NCI-H446 (cell line): ENCODE measurements at regions not wholly inside any gene's neighbourhood (a gene's known extent, or its start where the extent isn't known, plus 50 kb on each side); places are given as distances from the start of the nearest gene placed in this dataset.
A peak's percentile ranks its signal among the peaks of the same experiment; 100 is the strongest.

ENCODE experiments used
- DNase-seq, 2 experiments: peaks; one replicate each; lab custom pipeline; 2025; lab: John Stamatoyannopoulos, UW

DNA sequence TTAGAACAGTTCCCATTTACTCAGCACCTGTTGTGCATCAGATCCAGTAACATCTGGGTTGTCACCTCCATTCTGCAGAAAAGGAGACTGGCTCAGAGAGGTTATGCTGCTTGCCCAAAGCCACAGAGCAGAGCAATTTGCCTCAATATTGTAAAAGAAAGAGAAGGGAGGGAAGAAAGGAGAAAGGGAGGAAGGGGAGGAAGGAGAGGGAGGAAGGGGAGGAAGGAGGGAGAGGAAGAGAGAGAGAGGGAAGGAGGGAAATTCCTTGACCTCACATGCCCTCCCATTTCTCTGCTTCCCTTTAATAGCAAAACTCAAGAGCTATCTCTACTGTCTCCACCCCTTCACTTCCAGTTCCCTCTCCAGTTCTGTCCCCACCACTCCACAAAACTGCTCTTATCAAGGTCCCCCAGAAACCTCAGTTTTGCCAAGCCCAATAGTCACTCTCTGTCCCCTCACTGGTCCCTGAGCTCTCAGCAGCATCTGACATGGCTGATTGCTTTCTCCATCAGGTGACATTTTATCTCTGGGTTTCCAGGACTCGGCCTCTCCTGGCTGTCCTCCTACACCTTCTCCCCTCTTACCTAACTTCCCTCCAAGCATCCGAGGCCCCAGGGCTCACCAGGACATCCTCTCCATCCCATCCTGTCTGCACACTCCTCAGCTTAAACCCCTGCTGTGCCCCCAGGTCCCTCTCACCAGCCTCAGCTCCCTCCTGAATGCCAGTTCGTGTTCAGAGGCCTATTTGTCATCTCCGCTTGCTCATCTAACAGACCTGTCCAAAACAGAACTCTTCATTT lies 104.7 kb upstream of the LINGO1 start:
- DNase-seq: no peak

DNA sequence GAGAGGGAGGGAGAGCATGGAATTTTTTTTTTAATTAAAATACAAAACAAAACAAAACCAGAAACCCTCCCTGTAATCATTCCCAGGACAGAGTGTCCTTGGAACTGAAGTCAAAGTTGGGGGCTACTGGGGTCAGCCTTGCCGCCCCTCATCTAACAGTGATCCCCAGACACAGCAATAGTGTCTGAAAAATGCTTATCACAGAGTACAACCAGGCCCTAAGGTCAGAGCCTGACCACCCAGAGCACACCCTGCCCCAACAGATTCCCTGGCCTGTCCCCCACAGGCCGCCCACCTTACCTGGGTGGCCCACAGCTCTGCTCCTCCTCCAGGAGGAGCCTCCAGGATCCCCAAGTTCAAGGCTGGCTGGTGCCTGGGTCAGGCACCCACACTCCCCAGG lies 101.6 kb upstream of the LINGO1 start:
- DNase-seq: no peak

DNA sequence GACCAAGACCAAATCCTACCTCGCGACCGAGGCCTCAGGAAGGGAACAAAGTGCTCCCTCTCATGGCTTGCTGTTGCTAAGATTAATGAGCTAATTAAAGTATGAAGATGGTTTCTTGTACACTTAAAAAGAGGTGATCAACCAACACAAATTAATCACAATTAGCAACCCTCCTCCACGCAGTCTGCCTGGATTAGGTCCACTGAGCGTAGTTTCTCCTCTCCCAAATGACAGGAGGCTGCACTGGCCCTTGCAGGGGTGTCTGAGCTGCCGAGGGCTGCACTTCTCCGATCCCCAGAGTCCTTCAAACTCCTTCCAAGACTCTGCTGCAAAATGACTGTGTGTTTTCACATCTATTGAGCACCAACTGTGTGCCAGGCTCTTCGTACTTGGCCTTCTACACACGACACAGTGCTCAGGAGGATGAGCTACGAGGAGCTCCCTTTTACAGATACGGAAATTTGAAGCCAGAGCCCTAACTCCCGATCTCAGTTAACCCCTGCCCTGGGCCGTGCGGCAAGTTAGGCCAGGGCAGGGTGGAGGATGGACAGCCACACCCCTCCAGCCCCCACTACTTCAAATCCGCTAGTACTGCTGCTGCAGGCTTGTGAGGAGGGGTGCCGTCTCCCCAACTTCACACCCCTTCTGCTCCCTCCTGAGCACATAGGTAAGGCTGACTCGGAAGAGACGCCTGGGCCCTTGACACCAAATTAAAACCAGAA lies 101.0 kb upstream of the LINGO1 start:
- DNase-seq: no peak

DNA sequence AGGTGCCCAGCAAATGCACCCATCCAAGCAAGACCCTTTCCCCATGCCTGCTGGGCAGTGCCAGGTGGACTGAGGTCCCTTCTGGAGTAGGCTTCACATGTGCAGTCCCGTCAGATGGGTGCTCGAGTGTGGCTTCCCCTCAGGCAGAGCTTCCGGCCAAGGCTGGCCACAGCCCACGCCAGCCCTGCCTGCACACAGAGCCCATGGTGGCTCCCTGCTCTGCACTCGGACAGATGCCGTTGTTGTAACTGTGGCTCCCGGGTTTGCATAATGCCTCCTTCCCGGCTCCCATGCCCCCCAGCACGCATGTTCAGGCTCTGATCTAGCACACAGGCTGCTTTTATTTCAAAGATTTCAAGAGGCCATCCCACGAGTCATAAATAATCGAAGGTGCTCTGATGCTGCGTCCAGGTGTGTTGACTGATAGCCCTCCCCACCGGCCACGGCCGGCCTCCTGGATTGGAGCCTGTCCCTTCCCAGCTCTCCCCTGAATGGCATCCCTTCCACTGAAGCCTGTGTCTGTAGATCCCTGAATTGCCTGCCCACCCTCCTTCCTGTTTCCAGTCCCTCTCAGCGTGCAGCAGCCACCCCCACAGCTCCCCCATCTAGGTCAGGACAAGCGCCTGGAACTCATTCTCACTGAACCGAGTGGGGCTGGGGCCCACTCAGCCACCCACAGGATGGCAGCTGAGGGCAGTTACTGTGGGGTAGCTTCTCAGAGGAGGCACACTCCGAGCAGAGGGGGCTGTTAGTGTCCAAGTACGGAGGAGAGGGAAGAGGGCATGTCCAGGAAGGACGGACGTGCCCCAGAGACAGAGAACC lies 100.0 kb upstream of the LINGO1 start:
- DNase-seq: no peak

DNA sequence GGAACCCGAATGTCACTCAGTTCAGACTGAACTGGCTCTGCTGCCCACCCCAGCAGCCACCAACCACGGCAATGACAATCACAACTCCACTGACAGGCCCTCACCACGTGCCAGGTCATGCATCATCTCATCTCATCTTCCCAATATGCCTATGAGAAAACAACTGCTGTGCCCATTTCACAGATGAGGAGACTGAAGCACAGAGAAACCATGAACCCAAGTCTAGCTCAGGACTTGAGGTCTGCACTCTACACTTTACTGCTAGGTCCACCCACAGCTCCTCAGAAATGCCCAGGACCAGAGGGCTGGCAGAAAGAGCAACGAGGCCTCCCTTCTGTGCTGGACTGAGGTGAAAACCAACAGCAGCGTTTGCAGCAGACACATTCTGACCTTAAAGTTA lies 99.2 kb upstream of the LINGO1 start:
- DNase-seq: no peak

DNA sequence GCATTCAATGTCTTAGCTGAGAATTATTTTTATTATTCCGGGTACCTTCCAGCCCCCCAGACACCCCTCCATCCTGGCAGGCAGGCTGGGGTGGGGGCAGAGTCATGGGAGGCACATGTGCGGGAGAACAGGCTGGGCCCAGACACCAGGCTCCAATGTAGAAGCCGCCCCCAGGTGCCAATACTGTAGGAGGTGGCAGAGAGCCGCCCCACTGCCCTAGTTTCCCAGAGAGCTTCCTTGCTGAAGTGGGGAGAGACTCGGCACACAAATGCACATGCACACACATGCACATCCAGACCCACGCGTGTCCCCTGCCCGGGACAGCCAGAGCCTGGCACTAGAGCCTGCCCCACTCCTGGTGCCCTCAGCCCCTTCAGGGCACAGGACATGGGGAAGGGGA lies 98.4 kb upstream of the LINGO1 start:
- no peak for DNase-seq

DNA sequence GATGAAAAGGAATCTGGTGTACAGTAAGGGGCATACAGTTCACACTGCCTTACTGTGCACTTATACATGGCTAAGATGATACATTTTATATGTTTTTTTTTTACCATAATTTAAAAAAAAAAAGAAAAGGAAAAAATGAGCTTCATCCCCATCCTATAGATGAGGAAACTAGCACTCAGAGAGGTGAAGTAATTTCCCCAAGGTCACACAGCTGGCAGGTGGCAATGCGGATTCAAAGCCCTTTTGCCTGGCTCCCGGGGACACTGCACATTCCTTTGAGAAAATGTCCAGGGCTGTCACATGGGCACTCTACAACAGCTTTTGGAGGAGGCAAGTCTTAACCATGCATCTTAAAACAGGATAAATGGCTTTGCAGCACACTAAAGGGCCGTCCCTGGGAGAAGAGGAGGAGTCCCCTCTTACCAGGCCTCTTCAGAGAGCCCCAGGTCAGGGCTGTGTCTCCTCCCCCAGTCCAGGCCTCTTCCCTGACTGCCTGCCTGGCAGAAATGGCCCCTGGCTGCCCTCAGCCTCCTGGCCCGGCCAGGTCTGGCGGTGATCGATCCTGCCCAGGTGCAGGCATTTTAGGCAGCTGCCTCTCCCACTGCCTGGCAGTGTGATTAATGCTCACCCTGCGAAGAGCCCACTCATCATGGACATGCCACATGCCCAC lies 95.1 kb upstream of the LINGO1 start:
- DNase-seq: no peak

DNA sequence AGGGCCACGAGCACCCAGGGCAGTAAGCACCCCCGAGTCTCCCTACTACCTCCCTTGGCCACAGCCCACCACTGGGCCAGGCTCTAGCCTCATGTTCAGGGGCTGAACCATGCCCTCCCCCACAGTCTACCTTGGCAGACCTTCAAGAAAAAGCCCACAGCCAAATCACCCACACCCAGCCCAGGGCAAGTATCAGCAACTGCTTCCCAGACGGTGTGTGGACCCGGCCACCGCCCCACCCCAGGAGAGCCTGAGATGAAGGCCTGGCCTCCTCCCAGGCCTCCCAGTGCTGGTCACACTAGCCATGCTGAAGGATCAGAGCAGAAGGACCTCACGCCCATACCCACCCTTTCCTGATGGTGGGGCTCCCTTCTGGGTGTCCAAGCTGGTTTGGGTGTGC lies 92.0 kb upstream of the LINGO1 start:
- DNase-seq: no peak

DNA sequence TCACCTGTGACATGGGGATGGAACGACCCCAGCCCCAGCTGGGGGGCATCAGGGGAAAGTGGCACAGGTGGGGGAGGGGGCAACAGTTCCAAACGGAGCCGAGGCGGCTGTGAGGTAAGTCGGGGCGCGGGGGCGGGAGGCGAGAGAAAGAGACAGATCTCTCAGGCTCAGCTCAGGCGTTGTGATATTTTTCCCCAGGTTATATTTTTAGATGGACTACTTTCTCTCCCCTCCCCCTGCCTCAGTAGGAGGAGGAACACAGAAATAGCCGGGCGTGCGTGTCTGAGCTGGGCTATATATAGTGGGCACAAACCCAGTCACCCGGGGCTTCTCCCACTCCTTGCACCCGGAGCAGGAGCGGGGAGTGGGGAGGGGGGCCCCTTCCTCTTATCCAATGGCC lies 91.0 kb upstream of the LINGO1 start:
- no peak for DNase-seq

DNA sequence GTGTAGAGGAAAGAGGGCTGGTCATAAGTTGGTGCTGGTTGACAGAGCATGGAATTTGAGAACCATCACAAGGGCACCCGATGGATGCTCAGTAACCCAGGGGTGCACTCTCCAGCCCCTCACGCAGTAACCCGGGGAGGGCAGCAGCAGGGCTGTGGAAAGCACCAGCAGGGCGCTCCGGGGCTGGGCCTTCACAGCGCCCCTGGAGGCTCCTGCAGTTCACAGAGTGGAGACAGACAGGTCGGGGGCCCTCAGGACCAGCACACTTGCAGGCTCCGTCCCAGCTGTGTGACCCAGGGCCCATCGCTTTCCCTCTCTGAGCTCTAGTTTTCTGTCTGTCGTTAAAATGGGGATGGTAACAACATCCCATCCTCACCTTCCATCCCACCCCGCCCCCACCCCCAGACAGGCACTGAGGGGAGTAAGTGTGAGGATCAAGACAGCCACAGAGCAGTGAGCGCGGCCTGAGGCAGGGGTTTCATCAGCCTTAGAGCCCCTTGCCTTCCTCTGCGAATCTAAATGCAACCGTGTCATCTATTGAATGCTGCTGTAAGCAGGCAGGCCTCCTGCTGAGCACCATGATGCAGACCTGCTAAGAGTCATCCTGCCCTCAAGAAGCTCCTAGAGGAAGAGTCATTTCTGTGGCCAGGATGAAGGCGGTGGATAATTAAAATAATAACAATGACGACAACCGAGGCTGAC lies 90.2 kb upstream of the LINGO1 start:
- DNase-seq: no peak

DNA sequence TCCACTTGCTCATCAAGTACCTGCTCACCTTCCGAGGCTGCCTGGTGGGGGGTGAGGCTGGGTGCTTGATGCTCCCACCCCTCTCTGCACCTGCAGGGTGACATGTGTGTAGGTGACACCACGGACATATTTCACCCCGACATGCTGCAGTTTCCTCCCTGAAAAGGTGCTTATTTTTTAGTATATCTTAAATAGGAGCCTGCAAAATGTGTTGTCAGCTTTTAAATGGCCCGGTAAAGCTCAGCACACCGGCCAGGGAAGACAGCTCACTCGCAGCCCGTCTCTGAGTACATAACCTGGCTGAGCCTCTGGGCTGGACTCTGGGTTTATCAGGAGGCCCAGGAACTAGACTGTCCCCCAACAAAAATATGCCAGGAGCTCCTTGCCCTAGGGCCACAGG lies 89.3 kb upstream of the LINGO1 start:
- DNase-seq: no peak

DNA sequence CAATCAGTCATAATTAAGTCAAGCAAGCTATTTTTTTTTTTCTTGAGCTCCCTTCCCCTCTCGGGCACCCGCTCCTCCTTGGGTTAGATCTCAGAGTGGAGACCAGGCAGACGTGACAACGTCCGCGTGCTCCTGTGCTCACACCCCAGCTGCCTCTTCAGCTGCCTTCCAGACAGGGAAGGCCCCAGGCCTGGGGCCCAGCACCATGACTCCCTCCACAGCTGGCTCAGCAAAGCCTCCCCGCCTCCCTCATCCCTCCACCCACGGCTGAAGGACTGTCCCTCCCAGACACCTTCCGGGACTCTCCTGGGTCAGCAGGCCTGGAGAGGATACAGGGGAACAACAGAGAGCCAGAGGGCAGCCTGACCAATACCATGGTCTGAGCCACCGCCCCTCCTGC lies 87.9 kb upstream of the LINGO1 start:
- no peak for DNase-seq

DNA sequence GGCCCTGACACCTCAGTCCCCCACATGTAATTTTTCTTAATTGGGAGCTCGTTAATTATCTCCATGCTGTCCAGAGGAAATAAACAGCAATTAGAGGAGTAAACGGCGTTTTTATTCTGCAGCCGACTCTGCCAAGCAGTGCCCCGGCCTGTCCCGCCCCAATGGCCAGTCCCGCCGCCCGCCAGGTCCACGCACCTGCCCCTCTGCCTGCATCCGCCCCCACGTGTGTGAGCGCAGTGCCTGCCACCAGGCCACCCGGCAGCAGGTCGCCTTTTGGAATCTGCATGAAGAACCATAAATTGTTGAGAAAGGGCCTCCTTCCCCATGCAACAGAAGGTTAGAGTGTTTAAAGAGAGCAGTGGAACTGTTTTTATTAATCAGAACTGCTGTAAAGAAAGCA lies 87.5 kb upstream of the LINGO1 start:
- DNase-seq: no peak

DNA sequence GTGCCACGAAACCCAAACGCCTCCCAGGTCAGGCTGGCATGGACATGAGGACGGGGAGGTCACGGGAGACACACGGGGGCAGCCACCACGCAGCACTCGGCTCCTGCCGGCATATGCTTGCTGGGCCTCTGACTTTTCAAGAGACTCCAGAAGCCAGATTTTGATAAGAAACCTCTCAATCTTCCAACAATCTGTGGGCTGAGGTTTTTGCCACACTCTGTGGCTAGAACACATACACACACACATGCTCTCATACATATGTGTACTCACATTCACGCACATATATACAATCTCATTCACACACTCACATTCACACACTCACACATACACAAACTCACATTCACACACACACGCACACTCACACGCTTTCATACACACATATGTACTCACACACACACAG lies 86.7 kb upstream of the LINGO1 start:
- no peak for DNase-seq

DNA sequence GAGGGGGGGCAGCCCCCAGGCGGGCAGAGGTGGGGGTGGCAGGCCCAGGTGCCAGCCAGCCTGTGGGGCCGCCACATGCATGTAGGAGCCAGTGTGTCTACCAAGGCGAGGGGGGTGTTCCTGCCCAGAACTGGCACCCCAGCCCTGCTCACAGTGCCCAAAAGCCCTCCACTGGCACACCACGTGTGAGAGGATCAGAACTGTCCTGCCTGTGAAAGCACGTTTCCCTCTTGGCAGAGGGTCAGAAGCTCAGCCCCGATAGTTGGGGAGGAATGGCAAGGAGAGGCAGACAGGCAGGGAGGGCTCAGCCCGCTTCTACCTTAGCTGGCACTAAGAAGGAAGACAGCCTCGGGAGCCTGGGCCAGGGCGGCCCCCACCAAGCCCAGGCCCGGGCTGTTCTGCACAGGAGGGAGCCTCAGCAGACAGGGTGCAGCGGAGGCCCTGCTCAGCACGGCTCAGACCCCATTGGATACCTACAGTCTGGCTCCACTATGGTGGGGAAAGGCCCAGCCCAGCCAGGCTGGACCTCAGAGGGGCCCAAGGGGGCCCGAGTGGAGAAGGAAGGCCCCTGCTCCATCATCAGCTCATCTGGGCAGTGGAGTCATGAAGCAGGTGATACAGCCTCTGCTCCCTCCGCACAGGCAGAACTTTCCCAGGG lies 84.8 kb upstream of the LINGO1 start:
- DNase-seq: peak in 1 of 2 experiments; percentile 9

DNA sequence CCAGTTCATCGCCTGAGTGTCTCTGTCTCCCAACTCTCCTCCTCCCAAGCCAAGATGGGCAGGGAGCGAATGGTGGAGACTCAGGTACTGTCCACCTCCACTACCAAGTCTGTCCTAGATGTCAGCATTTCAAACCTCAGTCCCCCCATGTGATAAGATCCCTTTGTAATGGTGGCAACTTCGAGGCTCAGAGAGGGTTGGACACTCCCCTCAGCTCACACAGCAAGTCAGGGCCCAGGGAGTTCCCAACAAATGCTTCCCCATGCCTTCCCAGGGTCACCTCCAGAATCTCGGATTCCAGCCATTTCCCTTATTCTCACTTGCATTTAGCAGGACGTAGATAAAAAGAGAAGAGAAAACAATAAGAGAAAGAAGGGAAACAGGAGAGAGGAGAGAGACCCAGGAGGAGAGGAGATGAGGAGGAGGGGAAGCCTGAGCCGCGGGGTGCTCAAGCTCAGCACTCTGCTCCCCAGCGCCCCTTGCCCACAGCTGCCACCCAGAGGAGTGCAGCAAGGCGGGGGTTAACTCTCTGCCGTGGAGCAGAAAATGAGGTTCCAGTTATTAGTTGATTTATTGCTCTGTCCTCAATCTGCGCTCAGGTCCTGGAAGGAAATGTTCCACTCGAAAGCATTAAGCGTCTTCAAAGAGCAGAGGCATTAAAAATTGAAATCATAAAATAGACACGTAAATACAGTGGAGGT lies 84.1 kb upstream of the LINGO1 start:
- DNase-seq: no peak

DNA sequence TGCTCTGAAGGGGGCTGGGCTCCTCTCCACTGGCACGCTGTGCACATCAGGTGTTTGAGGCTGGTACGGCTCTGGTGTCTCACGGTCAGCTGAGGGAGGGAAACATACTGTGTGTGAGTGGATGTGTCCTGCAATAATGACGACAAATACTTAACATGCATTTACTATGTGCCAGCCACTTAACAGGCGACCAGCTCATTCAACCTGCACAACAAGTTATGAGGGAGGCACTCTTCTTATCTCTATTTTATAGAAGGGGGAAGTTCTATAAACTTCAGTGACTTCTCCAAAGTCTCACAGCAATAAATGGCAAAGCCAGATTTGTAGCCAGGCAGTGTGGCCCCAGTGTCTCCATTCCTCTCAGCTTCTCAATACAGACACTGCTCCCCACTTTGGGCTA lies 83.1 kb upstream of the LINGO1 start:
- DNase-seq: no peak

DNA sequence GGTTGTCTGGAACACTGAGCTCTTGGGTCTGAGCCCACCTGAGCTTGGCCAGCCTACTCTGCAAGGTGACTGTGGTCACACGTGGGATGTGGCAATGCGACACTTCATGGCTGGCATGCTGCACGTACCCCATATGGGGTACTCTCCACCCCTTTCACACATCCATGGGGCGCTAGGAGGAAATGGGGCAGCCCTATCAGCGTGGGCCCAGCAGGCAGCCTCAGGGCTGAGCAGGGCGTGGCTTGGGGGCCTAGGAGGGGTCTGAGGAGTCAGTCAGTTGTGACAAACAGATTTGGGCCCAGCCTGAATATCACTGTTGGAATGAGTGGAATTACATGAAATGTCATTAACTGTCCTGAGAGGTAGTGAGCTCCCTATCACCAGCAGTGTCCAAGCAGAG lies 82.3 kb upstream of the LINGO1 start:
- DNase-seq: no peak

DNA sequence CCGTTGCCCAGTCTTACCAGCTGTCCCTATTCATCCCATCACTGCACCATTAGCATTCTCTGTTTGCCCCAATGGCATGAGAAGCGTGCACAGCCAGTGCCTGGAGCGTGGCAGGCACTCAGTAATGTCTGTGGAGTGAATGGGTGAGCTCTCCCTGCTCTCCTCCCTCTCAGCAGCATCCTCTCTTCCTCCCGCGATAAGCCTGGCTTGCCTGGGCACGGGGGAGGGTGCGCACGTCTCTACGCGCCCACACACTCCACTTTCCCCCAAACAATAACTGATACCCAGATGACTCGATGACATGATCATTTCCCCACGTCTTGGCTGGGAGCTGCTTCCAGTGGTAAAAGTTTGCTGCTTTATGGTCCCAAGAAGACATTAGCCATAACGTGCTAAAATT lies 81.8 kb upstream of the LINGO1 start:
- DNase-seq: no peak

DNA sequence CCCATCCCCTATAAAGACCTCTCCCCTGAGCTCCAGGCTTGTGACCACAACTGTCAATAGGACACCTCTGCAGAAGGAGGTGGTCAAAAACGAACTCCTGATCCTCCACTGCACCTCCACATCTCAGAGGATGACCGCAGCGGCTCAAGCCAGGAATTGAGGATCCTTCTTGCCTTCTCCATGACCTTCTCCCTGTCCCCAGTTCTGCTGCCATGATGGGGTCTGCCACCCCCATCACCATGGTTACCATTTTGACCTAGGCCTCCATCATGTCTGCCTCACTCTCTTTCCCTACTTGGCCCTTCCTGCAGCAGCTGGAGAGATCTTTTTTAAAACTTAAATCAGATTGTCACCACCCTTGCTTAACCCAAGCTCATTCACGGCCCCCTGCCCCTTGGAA lies 81.3 kb upstream of the LINGO1 start:
- DNase-seq: no peak

DNA sequence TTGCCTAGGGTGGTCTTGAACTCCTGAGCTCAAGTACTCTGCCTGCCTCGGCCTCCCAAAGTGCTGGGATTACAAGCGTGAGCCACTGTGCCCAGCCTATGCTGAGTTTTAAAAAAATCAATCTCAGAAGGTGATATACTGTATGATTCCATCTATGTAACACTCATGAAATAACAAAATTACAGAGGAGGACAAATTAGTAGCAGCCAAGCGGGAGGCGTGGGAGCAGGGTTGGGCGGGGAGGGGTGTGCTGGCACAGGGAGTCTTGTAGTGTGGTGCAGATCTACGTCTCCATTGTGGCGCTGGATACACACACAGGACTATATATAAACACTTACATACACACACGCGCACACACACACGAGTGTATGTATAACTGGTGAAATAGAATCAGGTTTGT lies 80.6 kb upstream of the LINGO1 start:
- no peak for DNase-seq
